ENCODE measurements at regions not wholly inside any gene's neighbourhood (a gene's known extent, or its start where the extent isn't known, plus 50 kb on each side); places are given as distances from the start of the nearest gene placed in this dataset.

DNA sequence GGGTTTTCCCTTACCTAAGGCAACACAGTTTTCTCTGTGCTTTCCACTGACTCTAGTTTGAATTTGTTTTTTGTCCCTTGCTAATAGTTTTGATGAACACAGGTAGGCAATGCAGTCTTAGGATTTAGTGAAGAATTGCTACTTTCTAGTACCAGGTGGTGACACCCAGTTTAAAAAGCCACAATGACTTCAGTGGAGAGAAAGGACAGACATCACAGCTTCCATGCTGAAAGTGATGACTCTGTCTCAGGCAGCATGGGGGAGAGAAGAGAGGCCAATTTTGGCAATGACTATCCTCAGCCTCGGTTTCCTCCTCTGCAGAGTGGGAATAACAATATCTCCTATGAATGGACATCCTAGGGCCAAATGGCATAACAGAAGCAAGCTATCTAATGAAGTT is 118.8 kb downstream of the AXIN2 start:
- DNase-seq, result no peak

DNA sequence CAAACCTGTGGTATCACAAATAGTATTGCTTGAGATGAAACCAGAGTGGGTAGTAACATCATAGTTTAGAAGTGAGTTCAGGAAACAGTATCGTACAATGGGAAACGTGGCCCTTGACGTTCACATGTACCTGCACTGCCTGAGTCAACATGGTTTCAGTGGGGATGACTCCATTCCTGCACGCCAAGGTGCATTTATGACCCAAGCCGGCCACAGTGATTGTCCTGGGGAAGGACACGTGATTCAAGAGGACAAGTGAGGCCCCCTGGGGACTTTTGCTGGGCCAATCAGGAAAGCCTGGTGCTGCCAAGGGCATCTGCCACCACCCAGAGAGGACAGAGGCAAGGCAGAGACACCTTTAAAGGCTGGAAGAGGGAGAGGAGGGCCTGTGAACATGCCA is 119.2 kb downstream of the AXIN2 start:
- DNase-seq, result no peak

DNA sequence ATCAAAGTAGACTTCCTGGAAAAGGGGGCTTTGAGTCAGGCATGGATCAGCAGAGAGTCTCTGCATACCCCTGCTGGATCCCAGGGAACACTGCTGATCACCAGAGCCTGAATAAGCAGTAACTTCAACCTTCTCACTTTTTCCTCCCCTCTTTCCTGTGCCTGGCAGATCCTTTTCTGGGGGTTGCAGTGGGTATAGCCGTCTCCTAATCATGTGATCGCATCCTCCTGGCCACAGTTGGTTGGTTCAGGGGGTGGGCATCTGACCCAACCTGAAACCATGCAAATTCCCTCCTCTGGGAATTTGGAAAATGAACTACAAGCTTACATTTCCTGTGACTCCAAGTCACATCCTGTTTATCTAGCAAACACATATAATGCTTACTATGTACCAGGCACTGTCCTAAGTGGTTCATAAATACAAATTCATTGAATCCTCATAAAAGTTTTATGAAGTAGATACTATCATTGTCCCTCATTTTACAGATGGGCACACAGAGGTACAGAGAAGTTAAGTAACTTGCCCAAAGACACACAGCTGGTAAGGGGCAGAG is 120.3 kb downstream of the AXIN2 start:
- no peak for DNase-seq

DNA sequence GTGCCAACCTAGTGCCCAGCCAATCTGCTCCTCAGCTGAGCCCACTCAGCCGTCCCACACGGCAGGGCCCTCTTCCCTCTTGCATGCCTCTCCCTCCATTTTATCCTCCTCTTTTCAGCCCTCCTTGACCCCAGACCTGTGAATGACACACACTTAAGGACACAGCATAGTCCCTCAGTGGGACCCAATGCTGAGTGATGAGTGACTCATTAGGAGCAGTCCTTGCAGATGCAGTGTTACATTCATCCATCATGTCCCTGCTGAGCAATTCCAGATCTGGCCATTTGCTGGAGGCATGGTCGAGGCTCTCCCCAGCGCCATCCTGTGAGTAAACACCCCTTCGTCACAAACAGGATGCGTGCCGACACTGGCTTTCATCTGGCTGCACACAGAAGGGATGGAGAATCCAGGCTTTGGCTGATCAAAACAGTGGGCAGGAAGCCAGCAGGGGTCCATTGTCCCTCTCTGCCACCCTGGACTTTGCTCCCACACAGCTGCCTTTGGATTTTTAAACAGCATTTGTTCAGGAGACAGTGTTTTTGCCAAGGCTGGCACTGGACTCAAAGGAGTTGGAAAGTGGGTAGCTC is 122.6 kb downstream of the AXIN2 start:
- peak; percentile 60 for DNase-seq

DNA sequence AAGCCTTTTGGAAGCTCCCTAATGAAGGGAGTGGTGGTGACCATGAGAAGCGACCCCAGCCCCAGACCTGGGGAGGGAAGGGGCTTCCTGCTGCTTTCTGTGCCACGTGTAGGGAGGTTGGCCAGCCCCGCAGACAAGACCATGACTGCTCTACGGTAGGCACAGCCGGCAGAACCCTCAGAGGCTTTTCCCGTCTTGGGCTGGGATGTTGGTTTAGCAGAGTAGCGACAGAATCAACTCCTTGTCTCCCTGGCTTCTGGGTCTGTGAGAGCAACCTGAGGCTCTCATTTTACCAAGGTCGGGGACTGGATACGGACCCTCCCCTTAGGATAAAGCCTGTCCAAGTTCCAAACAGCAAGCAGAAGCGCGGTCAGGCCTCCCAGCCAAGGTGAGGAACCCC is 123.3 kb downstream of the AXIN2 start:
- no peak for DNase-seq

DNA sequence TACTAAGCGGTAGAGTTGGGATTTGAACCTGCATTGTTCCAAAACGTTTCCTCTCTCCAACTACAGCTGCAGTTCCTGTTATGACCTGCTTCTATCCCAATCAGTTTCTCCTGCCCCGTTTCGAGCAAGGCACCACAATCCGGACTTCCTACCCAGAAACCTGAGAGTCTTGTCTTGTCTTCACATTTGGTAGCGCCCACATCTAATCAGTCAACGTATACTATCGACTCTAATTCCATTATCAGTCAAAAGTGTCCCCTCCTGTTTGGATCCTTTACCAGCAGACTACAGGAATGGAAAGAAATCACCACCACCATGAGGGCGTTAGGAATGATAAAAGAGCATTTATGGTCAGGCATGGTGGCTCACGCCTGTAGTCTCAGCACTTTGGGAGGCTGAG is 124.6 kb downstream of the AXIN2 start:
- no peak for DNase-seq

DNA sequence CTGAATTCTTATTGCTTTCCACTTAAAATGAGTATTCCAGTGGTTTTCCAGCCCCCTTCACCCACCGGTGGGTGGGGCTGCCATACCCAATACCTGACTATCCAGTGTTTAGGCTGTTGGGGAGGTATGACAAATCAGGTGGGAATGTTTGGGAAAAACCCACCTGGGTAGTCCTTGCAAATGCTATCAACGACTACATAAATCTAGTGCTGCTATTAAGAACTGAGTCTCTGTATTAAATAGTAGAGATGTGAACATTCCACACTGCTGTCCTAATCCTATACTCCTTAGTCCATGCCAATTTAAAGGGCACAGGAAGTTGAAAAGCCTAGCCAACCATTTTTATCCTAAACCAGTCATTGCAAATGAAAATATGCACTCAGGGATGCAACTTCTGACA is 126.6 kb downstream of the AXIN2 start:
- no peak for DNase-seq

DNA sequence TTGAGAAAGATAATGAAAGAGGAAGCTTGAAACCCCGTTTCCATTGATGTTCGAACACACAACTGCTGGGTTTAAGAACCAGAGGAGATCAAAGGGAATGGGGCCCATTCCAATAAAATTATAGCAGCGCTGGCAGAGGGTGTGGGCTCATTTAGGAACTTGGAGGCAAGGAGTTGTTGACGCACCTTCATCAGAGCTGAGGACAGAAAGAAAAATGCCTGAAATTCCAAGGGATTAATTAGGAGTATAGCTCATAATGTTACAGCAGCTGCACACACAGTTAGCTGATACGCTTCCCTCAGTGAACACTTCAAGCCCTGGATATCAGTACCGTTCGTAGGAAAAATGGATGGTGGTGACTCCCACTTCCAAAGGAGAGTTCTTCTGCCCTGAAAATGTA is 127.2 kb downstream of the AXIN2 start:
- DNase-seq, result peak; percentile 34

DNA sequence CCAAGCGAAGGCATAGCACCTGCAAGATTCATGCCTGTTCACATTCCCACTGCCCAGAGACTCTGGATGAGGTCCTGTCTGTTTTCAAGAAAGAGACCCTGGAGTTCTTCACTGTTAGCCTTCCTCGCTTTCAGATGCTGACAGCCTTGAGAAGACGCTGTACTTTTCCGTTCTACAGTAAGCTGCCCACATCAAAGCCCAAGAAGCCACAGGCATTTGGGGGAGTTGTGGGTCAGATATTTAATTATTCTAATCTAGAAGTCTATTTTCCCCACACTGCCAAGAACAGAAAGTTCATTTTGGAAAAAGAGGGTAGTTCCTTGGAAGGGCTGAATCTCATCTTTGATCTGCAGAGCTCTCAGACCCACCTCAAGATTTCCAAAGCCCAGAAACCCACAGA is 127.9 kb downstream of the AXIN2 start:
- no peak for DNase-seq

DNA sequence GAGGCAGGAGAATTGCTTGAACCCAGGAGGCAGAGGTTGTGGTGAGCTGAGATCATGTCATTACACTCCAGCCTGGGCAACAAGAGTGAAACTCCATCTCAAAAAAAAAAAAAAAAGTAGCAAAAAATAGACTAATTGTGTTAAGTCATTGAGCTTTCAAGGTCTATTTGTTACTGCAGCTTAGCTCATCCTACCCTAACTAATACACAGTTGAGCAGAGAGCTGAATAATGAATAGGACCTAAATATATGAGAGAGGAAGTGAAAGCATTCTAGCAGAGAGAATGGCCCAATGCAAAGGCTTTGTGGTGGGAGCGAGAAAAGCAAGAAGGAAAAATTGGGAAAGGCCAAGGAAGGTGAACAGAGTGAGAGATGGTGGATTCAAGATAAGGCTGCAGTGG is 128.3 kb downstream of the AXIN2 start:
- DNase-seq, result no peak

DNA sequence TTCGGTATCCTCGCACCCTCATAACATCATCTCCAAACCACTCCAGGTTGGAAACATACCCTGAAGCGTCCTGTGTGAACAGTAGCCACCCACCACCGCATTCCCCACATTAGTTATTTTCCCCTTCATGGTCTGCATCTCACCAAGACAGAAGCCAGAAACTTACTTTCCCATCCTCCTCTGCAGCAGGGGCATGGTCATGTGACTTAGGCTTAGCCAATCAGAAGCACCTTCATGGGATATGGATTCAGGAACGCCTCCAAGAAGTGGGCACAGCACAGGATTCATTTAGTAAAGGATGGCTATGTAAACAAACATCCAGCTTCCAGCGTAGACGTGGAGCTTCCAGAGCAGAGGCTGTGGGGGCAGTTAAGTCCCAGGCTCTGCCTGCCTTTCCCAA is 130.3 kb downstream of the AXIN2 start:
- DNase-seq, result no peak

DNA sequence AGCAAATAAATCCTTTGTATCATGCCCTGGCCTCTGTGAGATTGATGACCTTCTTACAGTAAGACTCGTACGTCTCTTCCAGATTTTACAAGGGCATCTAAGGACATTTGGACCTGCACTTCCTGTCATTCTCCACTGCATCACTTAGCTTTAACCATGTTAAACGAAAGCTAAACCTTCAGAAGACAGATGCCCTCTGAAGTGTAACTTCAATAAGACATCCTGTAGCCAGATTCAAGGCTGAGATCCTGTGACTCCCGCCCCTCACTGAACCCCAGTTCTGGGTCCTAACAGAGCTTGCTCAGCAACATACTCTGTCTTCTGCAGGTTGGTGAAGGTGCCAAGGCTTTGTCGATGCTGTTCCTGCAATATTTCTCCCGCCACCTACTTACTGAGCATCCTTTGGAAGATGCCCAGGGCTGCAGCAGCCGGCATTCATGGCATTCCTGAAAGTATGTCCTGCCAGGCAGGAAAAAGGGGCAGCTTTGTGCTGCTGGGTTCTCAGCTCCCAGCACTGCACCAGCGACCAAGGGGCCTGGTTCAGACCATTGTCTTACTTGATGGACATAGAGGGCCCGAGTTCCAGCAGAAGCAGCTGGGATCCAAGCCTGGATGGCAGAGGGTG is 131.1 kb downstream of the AXIN2 start:
- DNase-seq, result no peak

DNA sequence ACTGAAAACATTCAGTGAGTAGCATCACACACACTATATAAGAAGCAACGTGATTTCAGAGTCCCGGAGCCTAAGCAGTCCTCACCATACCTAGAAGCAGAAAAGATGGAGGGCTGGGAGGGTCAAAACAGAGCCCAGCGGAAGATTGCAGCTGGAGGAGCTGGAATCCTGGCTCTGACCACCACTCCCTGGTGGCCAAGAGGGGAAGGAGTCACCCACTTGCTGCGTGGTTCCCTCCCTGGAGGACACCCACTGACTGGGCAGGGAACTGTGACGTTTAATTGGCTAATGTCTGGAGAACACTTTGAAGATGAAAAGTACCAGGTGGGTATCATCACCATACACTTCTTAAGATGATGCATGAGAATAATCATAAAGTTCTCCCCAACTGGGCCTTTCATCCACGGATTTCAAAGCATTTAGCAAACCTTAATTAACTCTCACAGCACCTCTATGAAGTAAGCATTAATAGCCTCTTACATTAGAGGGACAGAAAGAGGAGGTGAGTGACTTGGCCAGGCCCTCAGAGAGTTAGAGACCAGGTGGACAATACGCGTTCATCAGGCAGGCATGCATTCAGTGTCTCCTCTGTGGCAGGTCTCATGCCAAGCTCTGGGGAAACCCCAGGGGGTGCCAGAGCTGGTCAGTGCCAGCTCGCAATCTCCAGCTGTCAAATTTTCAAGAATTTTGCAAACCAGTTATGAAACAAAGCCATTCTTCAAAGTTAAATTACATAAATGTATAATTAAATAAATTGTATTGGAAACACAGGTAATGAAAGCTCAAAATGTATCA is 137.9 kb downstream of the AXIN2 start:
- DNase-seq, result no peak

DNA sequence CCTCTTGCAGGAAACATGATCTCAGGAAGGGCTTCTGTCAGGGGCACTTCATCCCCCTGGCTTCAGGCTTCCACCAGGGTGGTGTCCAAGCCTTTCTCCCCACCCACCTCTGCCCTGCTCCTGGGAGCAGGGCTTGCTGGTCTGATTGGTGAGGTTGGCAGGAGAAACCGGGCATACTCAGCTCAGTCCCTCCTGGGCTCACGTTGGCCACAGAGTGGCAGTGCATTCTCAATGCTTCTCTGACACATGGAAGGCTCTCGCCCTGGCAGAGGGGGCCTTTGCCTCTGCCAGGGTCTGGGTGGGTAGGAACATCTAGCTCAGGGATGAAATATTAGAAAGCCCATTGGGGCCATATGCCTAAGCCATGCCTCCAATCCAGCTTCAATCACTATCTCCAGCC is 142.8 kb downstream of the AXIN2 start:
- no peak for DNase-seq

DNA sequence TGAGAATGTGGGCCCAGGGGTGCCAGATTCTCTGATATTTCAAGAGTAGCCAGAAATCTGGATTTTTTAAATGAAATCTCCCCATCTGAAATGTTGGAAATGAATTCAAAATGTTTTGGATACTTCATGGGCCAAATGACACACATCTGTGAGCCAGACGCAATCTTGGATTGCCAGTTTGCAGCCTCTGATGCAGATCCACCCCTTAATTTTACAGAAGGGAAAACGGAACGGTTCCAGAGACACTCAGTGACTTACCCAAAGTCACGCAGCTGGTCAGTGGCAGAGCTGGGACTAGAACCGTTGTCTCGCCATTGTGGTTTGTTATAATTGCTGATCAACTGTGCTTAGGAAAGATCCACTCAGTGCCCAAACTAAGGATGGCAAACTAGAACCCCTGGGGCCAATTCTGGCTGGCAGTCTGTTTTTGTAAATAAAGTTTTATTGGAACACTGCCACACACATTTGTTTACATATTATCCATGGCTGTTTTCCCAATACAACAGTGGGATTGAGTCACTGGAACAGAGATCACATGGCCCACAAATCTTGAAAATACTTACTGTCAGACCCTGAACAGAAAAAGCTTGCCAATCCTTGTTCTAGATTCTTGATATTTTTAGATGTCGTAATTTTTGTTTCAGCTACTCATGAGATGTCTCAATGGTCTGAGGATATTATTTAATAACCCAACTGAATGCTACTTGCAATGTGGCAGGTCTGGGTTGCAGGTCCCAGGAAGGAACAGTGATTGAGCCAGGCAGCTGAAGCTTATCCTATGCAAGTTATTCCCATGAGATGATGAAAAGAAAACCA is 143.8 kb downstream of the AXIN2 start:
- peak; percentile 8 for DNase-seq

DNA sequence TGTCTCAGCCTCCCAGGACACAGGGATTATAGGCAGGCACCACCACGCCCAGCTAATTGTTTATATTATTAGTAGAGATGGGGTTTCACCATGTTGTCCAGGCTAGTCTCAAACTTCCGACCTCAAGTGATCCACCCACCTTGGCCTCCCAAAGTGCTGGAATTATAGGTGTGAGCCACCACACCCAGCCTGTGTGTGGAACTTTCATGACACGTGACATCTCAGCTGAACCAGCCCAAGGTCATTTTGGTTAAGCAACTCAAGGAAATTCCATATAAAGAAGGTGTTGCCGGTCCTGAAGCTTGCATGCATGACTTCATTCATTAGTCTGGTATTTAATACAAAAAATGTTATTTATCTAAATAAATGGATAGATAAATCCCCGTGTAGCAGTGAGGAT is 145.5 kb downstream of the AXIN2 start:
- no peak for DNase-seq

DNA sequence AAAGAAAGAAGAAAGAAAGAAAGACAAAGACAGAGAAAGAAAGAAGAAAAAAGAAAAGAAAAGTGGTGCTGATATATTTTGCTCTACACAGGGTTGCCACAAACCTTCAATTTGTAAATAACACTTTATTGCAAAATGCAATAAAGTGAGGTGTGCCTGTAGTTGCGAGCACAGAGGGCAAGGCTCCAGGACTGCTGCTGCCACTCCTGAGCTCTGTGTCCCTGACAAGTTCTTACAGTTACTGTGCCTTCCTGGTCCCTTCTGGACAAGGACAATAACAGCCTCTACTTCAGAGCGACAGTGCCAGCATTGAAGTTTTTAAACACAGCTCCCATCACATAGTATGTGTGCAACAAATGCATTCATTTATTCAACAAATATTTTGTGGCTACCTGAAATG is 148.1 kb downstream of the AXIN2 start:
- DNase-seq, result no peak

DNA sequence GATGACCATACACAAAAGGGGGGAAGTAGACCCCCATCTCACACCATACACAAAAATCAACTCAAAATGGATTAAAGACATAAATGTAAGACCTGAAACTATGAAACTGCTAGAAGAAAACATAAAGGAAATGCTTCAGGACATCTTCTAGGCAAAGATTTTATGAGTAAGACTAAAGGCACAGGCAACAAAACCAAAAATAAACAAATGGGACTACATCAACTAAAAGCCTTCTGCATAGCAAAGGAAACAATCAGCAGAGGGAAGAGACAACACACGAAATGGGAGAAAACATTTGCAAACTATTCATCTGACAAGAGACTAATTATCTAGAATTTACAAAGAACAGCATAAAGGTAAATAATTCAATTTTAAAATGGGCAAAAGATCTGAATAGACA is 152.1 kb downstream of the AXIN2 start:
- DNase-seq, result no peak

DNA sequence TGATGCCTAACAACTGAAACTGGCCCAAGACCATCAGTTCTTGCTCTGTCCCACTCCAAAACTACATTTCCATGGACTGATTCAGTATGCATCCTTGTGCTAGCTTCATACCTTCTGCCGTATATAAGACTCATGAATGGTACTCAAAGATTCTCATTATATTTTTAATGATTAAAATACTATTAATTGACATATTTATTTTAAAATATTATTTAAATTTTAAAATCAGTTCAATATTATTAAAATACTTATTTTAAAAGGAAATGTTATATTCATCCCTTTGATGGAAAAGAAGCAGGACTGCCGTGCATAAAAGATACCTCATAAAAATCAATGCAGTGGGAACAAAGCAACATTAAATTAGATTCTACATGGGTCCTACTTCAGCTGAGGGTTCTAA is 153.4 kb downstream of the AXIN2 start:
- no peak for DNase-seq

DNA sequence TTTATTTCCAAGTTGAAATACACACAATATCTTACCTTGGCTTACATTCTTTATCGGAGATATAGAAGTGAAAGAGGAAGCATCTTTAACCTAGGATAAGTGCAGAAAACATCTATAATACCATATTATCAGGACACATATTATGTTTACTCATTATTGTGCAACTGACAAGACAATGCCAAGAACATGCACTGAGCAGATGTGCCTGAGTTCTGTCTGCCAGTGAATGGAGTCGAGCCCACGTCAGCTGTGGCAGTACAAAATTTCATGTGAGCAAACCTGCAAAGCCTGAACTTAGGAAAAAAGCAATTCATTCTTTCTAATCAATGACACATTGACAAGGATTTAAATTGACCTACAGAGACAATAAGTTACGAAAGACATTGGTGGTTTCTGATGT is 154.4 kb downstream of the AXIN2 start:
- no peak for DNase-seq

DNA sequence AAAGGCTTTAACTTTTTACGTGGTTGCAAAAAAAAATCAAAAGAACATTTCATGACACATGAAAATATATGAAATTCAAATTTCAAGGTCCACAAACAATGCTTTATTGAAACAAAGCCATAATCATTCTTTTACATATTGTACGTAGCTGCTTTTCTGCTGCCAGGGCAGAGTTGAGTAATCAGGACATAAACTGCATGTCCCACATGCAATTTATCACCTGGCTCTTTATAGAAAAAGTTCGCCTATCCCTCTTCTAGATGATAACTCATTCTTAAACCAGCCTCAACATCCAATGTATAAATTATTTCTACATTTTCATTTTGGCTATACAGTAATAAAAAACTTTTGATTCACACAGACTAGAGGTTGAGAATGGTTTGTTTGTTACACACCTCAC is 154.9 kb downstream of the AXIN2 start:
- DNase-seq, result no peak

DNA sequence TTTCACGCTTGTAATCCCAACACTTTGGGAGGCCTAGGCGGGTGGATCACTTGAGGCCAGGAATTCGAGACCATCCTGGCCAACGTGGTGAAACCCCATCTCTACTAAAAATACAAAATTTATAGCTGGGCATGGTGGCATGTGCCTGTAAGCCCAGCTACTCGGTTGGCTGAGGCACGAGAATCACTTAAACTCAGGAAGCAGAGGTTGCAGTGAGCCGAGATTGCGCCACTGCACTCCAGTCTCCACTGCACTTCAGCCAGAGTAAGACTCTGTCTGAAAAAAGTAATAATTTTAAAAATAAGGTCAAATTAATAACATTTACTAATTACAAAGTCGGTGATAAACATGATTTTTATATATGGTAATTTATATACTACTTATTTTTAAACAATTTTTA is 155.9 kb downstream of the AXIN2 start:
- DNase-seq, result no peak

DNA sequence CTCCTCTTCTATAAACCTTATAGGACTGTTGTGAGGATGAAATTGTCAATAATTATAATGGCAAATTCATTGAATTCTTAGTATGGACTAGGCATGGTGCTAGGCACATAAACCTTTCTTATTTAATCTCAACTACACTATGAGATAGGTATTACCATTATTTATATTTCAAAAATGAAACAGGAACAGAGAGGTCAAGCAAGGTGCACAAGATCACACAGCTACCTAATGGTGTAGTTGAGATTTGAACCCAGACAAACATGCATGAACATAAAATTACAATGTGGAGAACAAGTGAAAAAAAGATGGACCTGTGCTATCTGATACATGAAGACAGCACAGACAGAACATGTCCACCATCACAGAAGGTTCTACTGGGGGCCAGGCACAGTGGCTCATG is 156.7 kb downstream of the AXIN2 start:
- no peak for DNase-seq
